CD4-positive, alpha-beta T cell treated with Interferon alpha-2 for 1 hour (primary cell): ENCODE measurements at regions not wholly inside any gene's neighbourhood (a gene's known extent, or its start where the extent isn't known, plus 50 kb on each side); places are given as distances from the start of the nearest gene placed in this dataset.
"Not testable (repeated sequence)": the region's sequence is repeated elsewhere in the genome, so short reads cannot be mapped to it uniquely, and the experiment has no call there.

Source experiments
- DNase-seq, 2 donors: peaks; one replicate each; pipeline ENCODE4 v3.0.0-alpha.2; 2020 to 2022

- no peak for DNase-seq
These were observed 830.8 kb downstream of the LUZP2 start for GRCh38 chr11:25327656-25328055.

- no peak for DNase-seq
These were observed 842.4 kb downstream of the LUZP2 start for GRCh38 chr11:25339281-25339680.

DNA sequence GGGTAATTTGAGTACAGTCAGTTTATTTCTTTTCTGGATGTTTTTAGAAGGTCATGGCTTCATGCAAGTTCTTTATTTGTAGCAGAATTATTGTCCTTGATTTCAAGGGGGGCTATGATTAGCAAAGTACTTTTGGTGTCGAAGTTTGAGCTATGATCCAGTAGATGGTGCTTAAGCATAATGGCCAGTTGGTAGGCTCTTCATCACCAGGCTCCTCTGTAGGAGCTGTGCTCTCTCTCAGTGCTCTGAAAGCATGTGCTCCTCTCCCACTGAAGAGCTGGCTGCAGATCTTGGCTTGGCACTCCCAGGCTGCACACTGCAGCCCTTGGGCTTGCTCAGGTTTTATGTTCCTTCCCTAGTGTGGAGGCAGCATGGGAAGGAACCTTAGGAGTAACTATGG, 852.7 kb downstream of the LUZP2 start:
- DNase-seq, result no peak

GRCh38 chr11:25350899-25351803, 854.3 kb downstream of the LUZP2 start:
- DNase-seq, result no peak

- DNase-seq, result no peak
These were observed 860.3 kb downstream of the LUZP2 start for GRCh38 chr11:25357133-25357532.

GRCh38 chr11:25377466-25377865, 880.6 kb downstream of the LUZP2 start:
- DNase-seq, result no peak

- DNase-seq, result no peak
These were observed 900.0 kb downstream of the LUZP2 start for GRCh38 chr11:25396847-25397246.

DNA sequence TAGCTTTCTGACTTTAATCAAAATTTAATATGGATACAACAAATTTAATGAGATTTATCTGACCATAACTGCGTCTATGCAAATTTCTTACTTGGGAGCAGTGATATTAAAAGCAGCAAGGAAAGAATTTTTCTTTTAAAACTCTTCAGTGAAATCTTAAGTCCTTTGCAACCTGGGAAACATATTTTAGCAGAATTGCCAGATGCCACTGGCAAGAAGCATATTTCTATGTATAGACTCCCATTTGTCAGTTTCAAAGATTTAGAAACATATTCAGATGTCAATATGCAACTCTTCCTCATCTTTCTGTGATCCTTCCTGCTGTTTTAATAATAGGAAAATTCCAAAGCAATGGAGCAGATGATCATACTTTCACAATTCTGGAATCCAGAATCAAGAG, 911.3 kb downstream of the LUZP2 start:
- DNase-seq, result no peak

GRCh38 chr11:25415793-25416192, 916.1 kb upstream of the ANO3 start:
- DNase-seq, result no peak

DNA sequence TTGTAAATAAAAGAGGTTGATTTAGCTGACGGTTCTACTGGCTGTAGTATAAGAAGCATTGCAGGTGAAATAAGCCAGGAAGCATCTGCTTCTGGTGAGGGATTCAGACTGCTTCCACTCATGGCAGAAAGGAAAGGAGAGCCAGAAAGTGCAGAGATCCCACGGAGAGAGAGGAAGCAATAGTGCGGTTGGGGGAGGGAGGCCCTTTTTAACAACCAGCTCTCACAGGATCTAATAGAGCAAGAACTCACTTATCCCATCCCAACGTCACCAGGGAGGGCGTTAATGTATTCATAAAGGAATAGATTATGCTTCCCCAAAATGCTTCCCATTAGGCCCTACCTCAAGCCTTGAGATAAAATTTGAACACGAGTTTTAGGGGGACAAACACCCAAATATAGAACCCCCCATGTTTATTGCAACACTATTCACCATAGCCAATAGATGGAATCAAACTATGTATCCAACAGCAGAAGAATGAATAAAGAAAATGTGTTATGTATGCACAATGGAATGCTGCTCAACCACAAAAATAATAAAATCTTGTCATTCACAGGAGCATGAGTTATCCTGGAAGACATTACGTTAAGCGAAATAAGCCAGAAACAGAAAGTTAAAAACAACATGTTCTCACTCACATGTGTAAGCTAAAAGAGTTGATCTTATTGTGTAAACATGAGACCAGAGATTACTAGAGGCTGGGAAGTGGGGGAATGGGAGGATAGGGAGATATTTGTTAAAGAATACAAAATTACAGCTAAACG, 908.3 kb upstream of the ANO3 start:
- no peak for DNase-seq

DNA sequence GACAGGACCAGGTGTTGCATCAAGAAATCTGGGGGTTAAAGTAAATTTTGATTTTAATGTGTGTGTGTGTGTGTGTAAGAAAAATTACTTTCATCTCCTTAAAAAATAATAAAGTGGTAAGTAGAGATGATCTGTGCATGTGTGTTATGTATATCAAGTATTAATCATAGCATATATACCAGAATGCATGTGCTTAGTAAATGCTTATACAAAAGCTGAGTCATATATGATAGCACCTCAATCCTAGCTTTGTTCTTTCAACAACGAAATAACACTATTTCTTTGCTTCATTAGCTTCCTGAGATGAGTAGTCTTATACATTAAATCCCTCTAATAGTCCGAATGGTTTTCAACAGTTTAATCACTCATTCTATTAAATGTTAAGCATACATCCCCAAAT, 899.6 kb upstream of the ANO3 start:
- DNase-seq, result no peak

DNA sequence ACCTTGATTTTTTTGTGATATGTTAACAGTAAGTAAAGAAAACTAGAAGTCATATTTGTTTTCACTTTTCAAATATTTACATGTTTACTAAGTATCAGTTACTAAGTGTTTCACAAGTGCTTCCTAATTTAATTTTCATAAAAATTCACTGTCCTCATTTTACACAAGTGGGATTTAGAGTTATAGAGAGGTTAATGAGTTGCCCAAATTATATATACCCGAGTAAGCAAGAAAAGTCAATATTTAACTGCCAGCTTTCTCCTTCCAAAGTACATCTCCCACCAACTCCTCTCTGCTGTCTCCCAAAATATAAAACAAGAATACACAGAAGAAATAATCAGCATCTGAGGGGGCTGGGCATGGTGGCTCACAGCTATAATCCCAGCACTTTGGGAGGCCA, 896.7 kb upstream of the ANO3 start:
- no peak for DNase-seq

DNA sequence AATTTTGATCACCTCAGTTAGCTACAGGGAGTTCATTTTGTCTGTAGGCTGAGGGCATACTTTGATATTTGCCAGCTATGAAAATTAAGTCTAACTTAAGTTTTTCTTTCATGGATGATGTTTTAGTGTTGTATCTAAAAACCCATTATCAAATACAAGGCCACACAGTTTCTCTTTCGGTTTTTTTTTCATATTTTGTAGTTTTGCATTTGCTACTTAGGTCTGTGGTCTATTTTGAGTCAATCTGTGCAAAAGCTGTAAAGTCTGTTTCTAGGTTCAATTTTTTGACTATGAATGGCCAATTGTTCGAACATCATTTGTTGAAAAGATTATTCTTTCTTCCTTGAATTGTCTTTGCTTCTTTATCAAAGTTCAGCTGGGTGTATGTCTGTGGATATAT, 895.6 kb upstream of the ANO3 start:
- no peak for DNase-seq

DNA sequence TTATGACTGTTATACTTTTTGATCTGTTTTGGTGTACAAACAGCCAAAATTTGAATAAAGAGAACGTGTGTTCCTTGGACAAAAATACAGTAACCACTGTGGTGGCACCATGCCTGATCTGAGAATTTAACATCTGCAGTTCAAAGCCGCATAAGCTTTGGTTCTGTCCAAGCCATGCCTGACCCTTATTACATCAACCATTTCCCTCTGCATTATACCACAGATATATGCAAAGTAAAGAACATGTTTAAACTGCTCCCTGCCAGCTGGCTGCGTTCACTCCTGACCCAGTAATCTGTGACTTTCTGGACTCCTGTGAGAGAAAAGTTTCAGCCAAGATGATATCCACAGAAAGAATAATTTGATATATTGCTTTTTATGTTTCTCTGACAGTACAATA, 890.5 kb upstream of the ANO3 start:
- DNase-seq, result no peak

- no peak for DNase-seq
These were observed 882.8 kb upstream of the ANO3 start for GRCh38 chr11:25449091-25449490.

DNA sequence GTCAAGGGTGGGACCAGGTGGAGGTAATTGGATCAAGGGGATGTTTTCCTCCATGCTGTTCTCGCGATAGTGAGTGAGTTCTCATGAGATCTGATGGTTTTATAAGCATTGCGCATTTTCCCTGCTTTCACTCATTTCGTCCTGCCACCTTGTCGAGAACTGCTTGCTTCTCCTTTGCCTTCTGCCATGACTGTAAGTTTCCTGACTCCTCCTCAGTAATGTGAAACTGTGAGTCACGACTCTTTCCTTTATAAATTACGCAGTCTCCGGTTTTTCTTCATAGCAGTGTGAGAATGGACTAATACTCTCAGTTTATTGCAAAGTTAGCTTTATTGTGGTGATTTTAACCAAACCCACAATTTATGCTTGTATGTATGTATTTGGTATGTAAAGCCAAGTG, 878.5 kb upstream of the ANO3 start:
- DNase-seq, result no peak

- no peak for DNase-seq
These were observed 875.7 kb upstream of the ANO3 start for GRCh38 chr11:25456211-25456610.

- DNase-seq, result no peak
These were observed 847.9 kb upstream of the ANO3 start for GRCh38 chr11:25483915-25484635.

- no peak for DNase-seq
These were observed 846.6 kb upstream of the ANO3 start for GRCh38 chr11:25485315-25485714.

GRCh38 chr11:25486338-25486737, 845.6 kb upstream of the ANO3 start:
- DNase-seq, result not testable (repeated sequence)

DNA sequence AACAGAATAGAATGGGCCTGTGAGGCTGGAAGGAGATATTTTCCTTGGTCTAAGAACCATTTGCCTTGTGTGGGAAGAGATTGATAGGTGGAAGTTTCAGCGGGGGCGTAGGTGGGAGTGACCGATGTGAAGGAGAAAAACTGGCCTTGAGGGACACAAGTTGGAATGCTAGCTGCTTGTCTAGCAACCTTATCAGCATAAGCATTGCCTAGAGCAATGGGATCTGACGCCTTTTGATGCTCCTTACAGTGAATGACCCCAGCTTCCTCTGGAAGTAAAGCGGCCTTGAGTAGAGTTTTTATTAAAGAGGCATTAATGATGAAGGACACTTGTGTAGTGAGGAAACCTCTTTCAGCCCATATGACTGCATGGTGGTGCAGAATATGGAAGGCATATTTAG, 843.8 kb upstream of the ANO3 start:
- not testable (repeated sequence) for DNase-seq

- DNase-seq, result not testable (repeated sequence)
These were observed 830.5 kb upstream of the ANO3 start for GRCh38 chr11:25501426-25501825.

DNA sequence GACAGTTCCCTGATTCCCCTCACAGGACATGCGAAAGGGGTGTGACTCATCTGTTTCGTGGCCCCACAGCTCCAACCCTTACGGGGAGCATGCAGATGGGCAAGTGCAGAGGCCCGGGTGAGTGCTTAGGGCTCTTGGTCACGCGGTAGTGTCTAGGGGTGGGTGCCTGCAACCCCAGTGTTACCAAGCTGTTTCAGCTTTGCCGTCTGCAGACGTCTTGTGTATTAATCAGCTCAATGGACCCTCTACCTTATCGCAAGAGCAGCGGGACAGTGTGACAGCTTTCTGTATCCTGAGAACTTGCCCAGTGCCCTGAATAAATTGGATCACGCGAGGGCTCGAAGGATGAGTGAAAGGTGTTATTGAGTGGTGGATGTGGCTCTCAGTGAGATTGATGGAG, 816.4 kb upstream of the ANO3 start:
- no peak for DNase-seq

GRCh38 chr11:25520459-25520858, 811.5 kb upstream of the ANO3 start:
- no peak for DNase-seq
